ENCODE measurements at regions not wholly inside any gene's neighbourhood (a gene's known extent, or its start where the extent isn't known, plus 50 kb on each side); places are given as distances from the start of the nearest gene placed in this dataset.

GRCh38 chr3:5568451-5568850 lies 380.9 kb downstream of the EDEM1 start:
- H3K4me2 ChIP-seq (ENCODE audit: low read depth, low read length, poor library complexity, severe bottlenecking): no peak overlapping the region
- H2AFZ ChIP-seq (ENCODE audit: low read length): no peak overlapping the region
- H3K9ac ChIP-seq (ENCODE audit: low read depth, low read length, poor library complexity, severe bottlenecking): no peak overlapping the region
- TF ChIP-seq EZH2phosphoT487 (IDR thresholded peaks at IDR 0.05; ENCODE audit: borderline replicate concordance): no peak
- peak; percentile 33; the same call in 1 of the 2 replicates for TF ChIP-seq CTCF (conservative IDR thresholded peaks at IDR 0.05; ENCODE audit: low read length)
- no peaks in the 10 kb centered on the region for H3K27me3 ChIP-seq (ENCODE audit: insufficient read depth, low read length, poor library complexity, severe bottlenecking)
- H3K4me1 ChIP-seq (ENCODE audit: insufficient read depth, low read length, poor library complexity, severe bottlenecking): no peaks in the 10 kb centered on the region
- no peaks in the 10 kb centered on the region for H4K20me1 ChIP-seq (ENCODE audit: insufficient read depth, low read length, poor library complexity, severe bottlenecking)
- H3K79me2 ChIP-seq (ENCODE audit: insufficient read depth, low read length): no peaks in the 10 kb centered on the region
- H3F3A ChIP-seq (ENCODE audit: low read depth): no peaks in the 10 kb centered on the region
- no peaks in the 10 kb centered on the region for H3K9me2 ChIP-seq (replicated peaks; ENCODE audit: low read depth, low read length)
- H3K9me3 ChIP-seq (ENCODE audit: insufficient read depth, low read depth, low read length): no peaks in the 10 kb centered on the region
- H3K36me3 ChIP-seq (ENCODE audit: insufficient read depth, low read length): no peaks in the 10 kb centered on the region
- H3K4me3 ChIP-seq (ENCODE audit: low read length, poor library complexity, severe bottlenecking): no peak overlapping the region

- Histone ChIP-seq H3K9ac (ENCODE audit: low read depth, low read length, poor library complexity, severe bottlenecking) (no peak overlapping the region), H3K36me3 (ENCODE audit: insufficient read depth, low read length) (no peaks in the 10 kb centered on the region), H3F3A (ENCODE audit: low read depth) (no peaks in the 10 kb centered on the region), H3K27me3 (ENCODE audit: insufficient read depth, low read length, poor library complexity, severe bottlenecking) (no peaks in the 10 kb centered on the region), H2AFZ (ENCODE audit: low read length) (no peak overlapping the region), H3K4me3 (ENCODE audit: low read length, poor library complexity, severe bottlenecking) (no peak overlapping the region), H3K9me2 (replicated peaks; ENCODE audit: low read depth, low read length) (no peaks in the 10 kb centered on the region), H4K20me1 (ENCODE audit: insufficient read depth, low read length, poor library complexity, severe bottlenecking) (no peaks in the 10 kb centered on the region), H3K9me3 (ENCODE audit: insufficient read depth, low read depth, low read length) (no peaks in the 10 kb centered on the region), H3K4me2 (ENCODE audit: low read depth, low read length, poor library complexity, severe bottlenecking) (no peak overlapping the region), H3K79me2 (ENCODE audit: insufficient read depth, low read length) (no peaks in the 10 kb centered on the region), H3K4me1 (ENCODE audit: insufficient read depth, low read length, poor library complexity, severe bottlenecking) (no peaks in the 10 kb centered on the region)
- no peak for TF ChIP-seq EZH2phosphoT487 (IDR thresholded peaks at IDR 0.05; ENCODE audit: borderline replicate concordance)
- no peak for TF ChIP-seq CTCF (conservative IDR thresholded peaks at IDR 0.05; ENCODE audit: low read length)
These were observed 381.6 kb downstream of the EDEM1 start for GRCh38 chr3:5569152-5569551.

- TF ChIP-seq EZH2phosphoT487 (IDR thresholded peaks at IDR 0.05; ENCODE audit: borderline replicate concordance) (no peak), CTCF (conservative IDR thresholded peaks at IDR 0.05; ENCODE audit: low read length) (no peak)
- no peaks in the 10 kb centered on the region for H3K79me2 ChIP-seq (ENCODE audit: insufficient read depth, low read length)
- H3K4me3 ChIP-seq (ENCODE audit: low read length, poor library complexity, severe bottlenecking): no peak overlapping the region
- no peaks in the 10 kb centered on the region for H3K9me3 ChIP-seq (ENCODE audit: insufficient read depth, low read depth, low read length)
- no peaks in the 10 kb centered on the region for H3F3A ChIP-seq (ENCODE audit: low read depth)
- no peak overlapping the region for H2AFZ ChIP-seq (ENCODE audit: low read length)
- H3K36me3 ChIP-seq (ENCODE audit: insufficient read depth, low read length): no peaks in the 10 kb centered on the region
- H3K9me2 ChIP-seq (replicated peaks; ENCODE audit: low read depth, low read length): no peaks in the 10 kb centered on the region
- no peaks in the 10 kb centered on the region for H3K27me3 ChIP-seq (ENCODE audit: insufficient read depth, low read length, poor library complexity, severe bottlenecking)
- H4K20me1 ChIP-seq (ENCODE audit: insufficient read depth, low read length, poor library complexity, severe bottlenecking): no peaks in the 10 kb centered on the region
- no peak overlapping the region for H3K9ac ChIP-seq (ENCODE audit: low read depth, low read length, poor library complexity, severe bottlenecking)
- H3K4me1 ChIP-seq (ENCODE audit: insufficient read depth, low read length, poor library complexity, severe bottlenecking): no peaks in the 10 kb centered on the region
- no peak overlapping the region for H3K4me2 ChIP-seq (ENCODE audit: low read depth, low read length, poor library complexity, severe bottlenecking)
These were observed 384.7 kb downstream of the EDEM1 start for GRCh38 chr3:5572168-5572567.

All from Loucy (cell line).